HEK293T (cell line): ENCODE measurements at regions not wholly inside any gene's neighbourhood (a gene's known extent, or its start where the extent isn't known, plus 50 kb on each side); places are given as distances from the start of the nearest gene placed in this dataset.

Experiments used
- ARNT ChIP-seq: fragments of 450-650 bp; IDR thresholded peaks from 2 replicates; pipeline ENCODE4 v1.6.1; 2017; ENCODE audit warnings: mild to moderate bottlenecking
- BHLHE40 ChIP-seq: fragments of 450-650 bp; IDR thresholded peaks from 2 replicates; pipeline ENCODE4 v1.6.1; 2016; ENCODE audit warnings: mild to moderate bottlenecking, moderate library complexity, borderline replicate concordance
- CTBP1 ChIP-seq: fragments of 450-650 bp; IDR thresholded peaks from 2 replicates; pipeline ENCODE4 v1.6.1; 2016; ENCODE audit warnings: borderline replicate concordance
- ELF4 ChIP-seq: fragments of 450-650 bp; IDR thresholded peaks from 2 replicates; pipeline ENCODE4 v1.6.1; 2017; ENCODE audit warnings: antibody characterized with exemption
- FOXA1 ChIP-seq: fragments of 450-650 bp; IDR thresholded peaks from 2 replicates; pipeline ENCODE4 v1.6.1; 2016; ENCODE audit warnings: mild to moderate bottlenecking
- HDGF ChIP-seq: fragments of 450-650 bp; IDR thresholded peaks from 2 replicates; pipeline ENCODE4 v1.6.1; 2017; ENCODE audit warnings: antibody characterized with exemption, borderline replicate concordance
- NFRKB ChIP-seq: fragments of 450-650 bp; IDR thresholded peaks from 2 replicates; pipeline ENCODE4 v1.6.1; 2016; ENCODE audit warnings: mild to moderate bottlenecking, moderate library complexity
- SP1 ChIP-seq: fragments of 450-650 bp; IDR thresholded peaks from 2 replicates; pipeline ENCODE4 v1.6.1; 2017
- TARDBP ChIP-seq: fragments of 450-650 bp; IDR thresholded peaks from 2 replicates; pipeline ENCODE4 v1.6.1; 2016
- ZNF384 ChIP-seq: fragments of 450-650 bp; IDR thresholded peaks from 2 replicates; pipeline ENCODE4 v1.6.1; 2016

DNA sequence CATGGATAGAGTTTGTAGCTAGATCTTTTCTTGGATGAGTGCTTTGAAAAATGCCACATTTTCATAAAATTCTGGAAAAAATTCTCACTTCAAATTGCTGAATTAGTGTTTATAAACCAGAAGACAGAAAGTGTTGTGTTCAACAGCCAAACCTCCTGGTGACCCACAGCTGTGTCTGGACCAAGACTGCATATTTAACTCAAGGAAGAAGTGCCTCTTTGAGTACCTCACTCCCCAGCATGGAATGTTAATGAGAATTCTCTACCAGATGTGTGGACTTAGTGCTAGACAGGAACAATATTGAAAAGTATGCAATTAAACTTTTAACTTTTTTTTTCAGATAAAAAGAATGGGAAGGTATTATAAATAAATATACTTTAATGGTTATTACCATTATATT, 609.3 kb downstream of the COL12A1 start:
- TF ChIP-seq BHLHE40 (no peak), ELF4 (no peak), TARDBP (no peak), CTBP1 (no peak), HDGF (no peak), ARNT (no peak), FOXA1 (no peak), NFRKB (no peak), ZNF384 (no peak), SP1 (no peak)
